ENCODE measurements at regions not wholly inside any gene's neighbourhood (a gene's known extent, or its start where the extent isn't known, plus 50 kb on each side); places are given as distances from the start of the nearest gene placed in this dataset.

GRCh38 chr5:28495876-28496275 is 1457.5 kb upstream of the CDH9 start:
- no peak overlapping the region for H3K4me2 ChIP-seq (ENCODE audit: low read length)
- TF ChIP-seq EZH2phosphoT487 (IDR thresholded peaks at IDR 0.05; ENCODE audit: borderline replicate concordance, low read depth, low read length) (no peak), CTCF (conservative IDR thresholded peaks at IDR 0.05; ENCODE audit: low read length) (no peak)
- H3K4me1 ChIP-seq (ENCODE audit: insufficient read depth, low read length, poor library complexity, severe bottlenecking): no peaks in the 10 kb centered on the region
- intact Hi-C loops (cut with micrococcal nuclease; ENCODE audit: unreplicated experiment): no loop called here
- ChIA-PET CTCF (ENCODE audit: unreplicated experiment) (no interaction called here), POLR2A (interaction anchor here (0.6 to 0.7 kb wide), 2 partner anchors 10 to 114 kb away, joined by 3 read pairs; no protein-coding TSS in a partner anchor)
- no peak overlapping the region for H3K4me3 ChIP-seq (ENCODE audit: low read depth, low read length, poor library complexity, severe bottlenecking)
- H4K20me1 ChIP-seq (ENCODE audit: insufficient read depth, low read length): no peaks in the 10 kb centered on the region
- DNase-seq (ENCODE audit: low spot score): no peak
- H3K9me3 ChIP-seq (ENCODE audit: low read length): no peaks in the 10 kb centered on the region
- no peaks in the 10 kb centered on the region for H3K9me2 ChIP-seq (ENCODE audit: insufficient read depth, low read length)
- no peak overlapping the region for H3K27ac ChIP-seq (ENCODE audit: low read depth, low read length, poor library complexity, severe bottlenecking)
- no TSS peak for BruUV-seq (replicated peaks)
- no peak overlapping the region for H2AFZ ChIP-seq (ENCODE audit: low read length)
- no peaks in the 10 kb centered on the region for H3K36me3 ChIP-seq (ENCODE audit: insufficient read depth, low read length)
- no peaks in the 10 kb centered on the region for H3K79me2 ChIP-seq (ENCODE audit: insufficient read depth, low read depth, low read length)

- no TSS peak for BruUV-seq (replicated peaks)
- no peak for DNase-seq (ENCODE audit: low spot score)
- Histone ChIP-seq H3K4me3 (ENCODE audit: low read depth, low read length, poor library complexity, severe bottlenecking) (no peak overlapping the region), H3K9me2 (ENCODE audit: insufficient read depth, low read length) (no peaks in the 10 kb centered on the region), H3K36me3 (ENCODE audit: insufficient read depth, low read length) (no peaks in the 10 kb centered on the region), H3K79me2 (ENCODE audit: insufficient read depth, low read depth, low read length) (no peaks in the 10 kb centered on the region), H3K4me2 (ENCODE audit: low read length) (no peak overlapping the region), H3K4me1 (ENCODE audit: insufficient read depth, low read length, poor library complexity, severe bottlenecking) (no peaks in the 10 kb centered on the region), H3K27ac (ENCODE audit: low read depth, low read length, poor library complexity, severe bottlenecking) (no peak overlapping the region), H3K9me3 (ENCODE audit: low read length) (no peaks in the 10 kb centered on the region), H4K20me1 (ENCODE audit: insufficient read depth, low read length) (no peaks in the 10 kb centered on the region), H2AFZ (ENCODE audit: low read length) (no peak overlapping the region)
- CTCF ChIA-PET (ENCODE audit: unreplicated experiment): no interaction called here
- intact Hi-C loops (cut with micrococcal nuclease; ENCODE audit: unreplicated experiment): no loop called here
- POLR2A ChIA-PET: no interaction called here
- TF ChIP-seq CTCF (conservative IDR thresholded peaks at IDR 0.05; ENCODE audit: low read length): no peak
- no peak for TF ChIP-seq EZH2phosphoT487 (IDR thresholded peaks at IDR 0.05; ENCODE audit: borderline replicate concordance, low read depth, low read length)
Observed at GRCh38 chr5:28493456-28493855, 1455.1 kb upstream of the CDH9 start.

- Histone ChIP-seq H3K4me1 (ENCODE audit: insufficient read depth, low read length, poor library complexity, severe bottlenecking) (no peaks in the 10 kb centered on the region), H2AFZ (ENCODE audit: low read length) (no peak overlapping the region), H3K36me3 (ENCODE audit: insufficient read depth, low read length) (no peaks in the 10 kb centered on the region), H3K9me3 (ENCODE audit: low read length) (no peaks in the 10 kb centered on the region), H3K79me2 (ENCODE audit: insufficient read depth, low read depth, low read length) (no peaks in the 10 kb centered on the region), H4K20me1 (ENCODE audit: insufficient read depth, low read length) (no peaks in the 10 kb centered on the region), H3K9me2 (ENCODE audit: insufficient read depth, low read length) (no peaks in the 10 kb centered on the region), H3K27ac (ENCODE audit: low read depth, low read length, poor library complexity, severe bottlenecking) (no peak overlapping the region), H3K4me2 (ENCODE audit: low read length) (no peak overlapping the region), H3K4me3 (ENCODE audit: low read depth, low read length, poor library complexity, severe bottlenecking) (no peak overlapping the region)
- BruUV-seq (replicated peaks): no TSS peak
- TF ChIP-seq EZH2phosphoT487 (IDR thresholded peaks at IDR 0.05; ENCODE audit: borderline replicate concordance, low read depth, low read length): no peak
- no peak for TF ChIP-seq CTCF (conservative IDR thresholded peaks at IDR 0.05; ENCODE audit: low read length)
- intact Hi-C loops (cut with micrococcal nuclease; ENCODE audit: unreplicated experiment): no loop called here
- ChIA-PET POLR2A (interaction anchor here (0.6 kb wide), 1 partner anchor 216 kb away, joined by 3 read pairs; no protein-coding TSS in a partner anchor), CTCF (ENCODE audit: unreplicated experiment) (no interaction called here)
- DNase-seq (ENCODE audit: low spot score): no peak
Observed at GRCh38 chr5:28488752-28489151, 1450.4 kb upstream of the CDH9 start.

Data from OCI-LY7 (cell line).